PFSK-1 (cell line): ENCODE measurements at regions not wholly inside any gene's neighbourhood (a gene's known extent, or its start where the extent isn't known, plus 50 kb on each side); places are given as distances from the start of the nearest gene placed in this dataset.

Experiments used
- FOXP2 ChIP-seq: optimal IDR thresholded peaks from 2 replicates; pipeline ENCODE3; 2011; ENCODE audit warnings: borderline replicate concordance, control low read depth, inconsistent platforms; ENCODE audit not compliant: insufficient read depth; ENCODE audit errors: extremely low read length, extremely low read depth
- POLR2AphosphoS5 ChIP-seq: IDR thresholded peaks from 2 replicates; pipeline ENCODE4 v1.6.1; 2012; ENCODE audit warnings: low read depth, mild to moderate bottlenecking, control low read depth, low read length, moderate library complexity
- REST ChIP-seq, 2 experiments: IDR thresholded peaks; 2 replicates each; pipeline versions ENCODE4 v1.6.1 to v1.8.0; 2011 to 2012; ENCODE audit warnings: low read depth in 2 of 2, low read length in 2 of 2, control low read depth in 1 of 2, inconsistent platforms in 1 of 2, mild to moderate bottlenecking in 1 of 2, moderate library complexity in 1 of 2; ENCODE audit not compliant: insufficient read depth in 1 of 2
- SIN3A ChIP-seq: IDR thresholded peaks from 2 replicates; pipeline ENCODE4 v1.6.1; 2012; ENCODE audit warnings: mild to moderate bottlenecking, low read length, moderate library complexity, borderline replicate concordance; ENCODE audit not compliant: insufficient read depth
- TAF1 ChIP-seq: IDR thresholded peaks from 2 replicates; pipeline ENCODE4 v1.6.1; 2012; ENCODE audit warnings: low read length, control low read depth, borderline replicate concordance; ENCODE audit not compliant: insufficient read depth

GRCh38 chr1:94362466-94363058 lies 55.6 kb upstream of the ABCD3 start:
- TF ChIP-seq SIN3A (no peak), POLR2AphosphoS5 (no peak), FOXP2 (no peak), REST (IDR thresholded peaks at IDR 0.05; ENCODE audit: insufficient read depth in 1 of 2, low read depth in 2 of 2, low read length in 2 of 2) (no peak), TAF1 (no peak)

GRCh38 chr1:94358630-94359599 lies 59.3 kb upstream of the ABCD3 start:
- no peak for TF ChIP-seq REST (IDR thresholded peaks at IDR 0.05; ENCODE audit: insufficient read depth in 1 of 2, low read depth in 2 of 2, low read length in 2 of 2)
- TF ChIP-seq TAF1 = no peak
- no peak for TF ChIP-seq FOXP2
- TF ChIP-seq SIN3A = no peak
- no peak for TF ChIP-seq POLR2AphosphoS5

GRCh38 chr1:94357661-94358060 lies 60.5 kb upstream of the ABCD3 start:
- TF ChIP-seq SIN3A (no peak), REST (IDR thresholded peaks at IDR 0.05; ENCODE audit: insufficient read depth in 1 of 2, low read depth in 2 of 2, low read length in 2 of 2) (no peak), TAF1 (no peak), FOXP2 (no peak), POLR2AphosphoS5 (no peak)

- TF ChIP-seq REST (IDR thresholded peaks at IDR 0.05; ENCODE audit: insufficient read depth in 1 of 2, low read depth in 2 of 2, low read length in 2 of 2) (no peak), POLR2AphosphoS5 (no peak)
These were observed 62.7 kb upstream of the ABCD3 start for GRCh38 chr1:94355485-94355980.
